NCI-H2196 (cell line): ENCODE measurements at regions not wholly inside any gene's neighbourhood (a gene's known extent, or its start where the extent isn't known, plus 50 kb on each side); places are given as distances from the start of the nearest gene placed in this dataset.

Source experiments
- DNase-seq: peaks from one replicate; lab custom pipeline; 2025; ENCODE audit not compliant: unreplicated experiment; lab: John Stamatoyannopoulos, UW

DNA sequence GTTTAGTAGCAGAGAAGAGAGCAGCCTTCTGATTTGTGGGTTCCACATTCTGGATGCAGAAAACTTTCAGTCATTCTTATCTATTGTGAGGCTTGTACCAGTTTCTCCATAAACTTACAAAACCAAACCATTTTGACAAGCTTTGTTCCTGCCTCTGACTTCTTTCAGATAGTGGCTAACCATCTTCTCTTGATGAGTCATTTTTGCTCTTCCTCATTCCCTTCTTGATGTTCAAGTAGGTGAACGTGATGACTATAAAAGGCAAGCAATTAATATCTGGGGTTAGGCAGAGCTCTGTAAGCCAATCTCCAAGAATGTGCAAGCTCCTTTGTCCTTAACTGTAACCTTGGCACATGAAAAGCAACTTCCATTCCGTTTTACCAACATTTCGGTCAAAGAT lies 2083.1 kb upstream of the PIK3C3 start:
- no peak for DNase-seq

DNA sequence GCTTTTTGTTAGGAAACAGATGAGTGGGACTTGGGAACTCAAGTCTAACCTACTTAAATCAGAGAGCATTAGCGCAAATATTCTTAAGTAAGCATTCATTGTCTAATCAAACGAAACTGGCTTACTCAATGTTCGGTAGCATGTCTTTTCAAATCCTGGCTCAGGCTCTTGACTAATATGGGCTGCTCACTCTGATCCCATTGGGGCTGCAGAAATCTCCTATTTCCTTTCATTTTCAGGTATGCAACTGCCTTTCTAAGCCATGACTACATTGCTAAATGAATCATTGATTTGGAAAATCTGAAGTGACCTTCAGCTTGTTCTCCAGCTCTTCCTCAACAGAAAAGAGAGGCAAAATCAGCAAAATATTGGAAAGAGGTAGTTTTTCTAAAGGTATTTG lies 2084.4 kb upstream of the PIK3C3 start:
- DNase-seq, result no peak

DNA sequence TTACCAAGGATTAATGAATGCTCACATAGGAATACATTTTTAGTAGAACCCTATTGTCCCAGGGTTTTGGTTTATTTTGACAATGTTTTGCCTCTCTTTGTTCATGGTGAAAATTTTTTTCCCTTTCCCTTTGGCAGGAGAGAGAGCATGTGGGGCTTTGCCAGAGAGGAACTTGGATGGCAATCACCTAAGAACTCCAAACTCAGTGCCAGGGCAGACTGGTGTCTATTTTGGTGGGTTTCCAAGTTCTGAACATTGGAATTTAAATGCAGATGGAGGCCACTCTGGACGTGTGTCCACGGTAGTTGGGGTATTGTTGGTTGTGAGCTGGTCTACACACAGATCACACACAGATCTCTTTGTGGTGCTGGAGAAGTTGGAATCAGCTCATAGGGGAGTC lies 2091.1 kb upstream of the PIK3C3 start:
- no peak for DNase-seq

DNA sequence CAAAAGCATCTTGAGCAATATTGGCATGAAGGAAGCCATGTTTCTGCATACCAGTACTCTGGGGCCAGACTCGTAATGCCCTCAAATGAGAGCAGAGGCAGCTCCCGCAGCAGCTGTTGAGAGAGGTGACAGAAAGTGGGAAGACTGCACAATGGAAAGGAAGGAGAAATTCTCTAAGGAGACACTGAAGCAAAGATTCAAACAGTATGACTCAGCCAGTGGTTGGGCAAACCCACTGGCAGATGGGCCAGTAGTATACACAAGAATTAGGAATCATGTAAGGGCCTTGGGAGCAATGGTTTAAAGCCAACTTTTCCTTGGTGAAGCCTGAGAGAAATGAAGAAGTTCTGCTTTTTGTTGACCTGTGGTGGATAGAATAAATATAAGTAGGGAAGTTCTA lies 2092.7 kb upstream of the PIK3C3 start:
- no peak for DNase-seq

DNA sequence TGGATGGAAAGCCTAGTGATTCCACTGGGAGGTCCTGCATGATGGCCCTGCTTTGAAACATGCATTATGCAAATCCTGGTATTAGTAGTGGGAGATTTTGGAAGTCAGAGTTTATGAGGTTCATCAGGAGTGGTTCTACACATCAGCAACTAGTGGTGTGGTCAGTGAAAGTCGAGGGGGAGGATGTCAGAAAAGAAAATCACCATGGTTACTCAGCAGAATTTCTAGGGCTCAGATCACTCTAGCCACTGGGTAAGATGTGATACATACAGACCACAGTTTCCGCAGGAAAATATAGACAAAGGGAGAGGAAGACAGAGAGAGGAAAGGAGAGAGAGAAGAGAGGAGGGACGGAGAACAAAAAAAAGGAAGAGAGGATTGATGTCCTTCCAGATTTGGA lies 2100.7 kb upstream of the PIK3C3 start:
- no peak for DNase-seq

DNA sequence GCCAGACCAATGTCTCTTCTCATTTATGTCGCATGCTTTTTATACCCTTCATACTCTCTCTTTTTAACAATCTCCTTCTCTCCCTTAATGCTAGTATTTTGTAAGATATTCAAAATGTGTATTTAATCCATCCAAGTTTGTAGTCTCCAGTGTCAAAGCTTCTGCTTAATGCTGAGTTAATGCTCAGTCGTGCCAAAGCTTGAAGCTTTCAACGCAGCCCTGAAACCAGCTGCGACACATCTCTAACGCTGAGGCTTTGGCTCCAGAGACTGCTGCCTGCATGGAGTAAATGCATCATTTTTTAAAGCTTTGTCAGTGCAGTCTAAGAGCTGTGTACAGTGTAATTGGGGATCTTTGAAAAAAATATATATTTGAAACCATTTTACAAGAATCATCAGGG lies 2108.8 kb upstream of the PIK3C3 start:
- no peak for DNase-seq

DNA sequence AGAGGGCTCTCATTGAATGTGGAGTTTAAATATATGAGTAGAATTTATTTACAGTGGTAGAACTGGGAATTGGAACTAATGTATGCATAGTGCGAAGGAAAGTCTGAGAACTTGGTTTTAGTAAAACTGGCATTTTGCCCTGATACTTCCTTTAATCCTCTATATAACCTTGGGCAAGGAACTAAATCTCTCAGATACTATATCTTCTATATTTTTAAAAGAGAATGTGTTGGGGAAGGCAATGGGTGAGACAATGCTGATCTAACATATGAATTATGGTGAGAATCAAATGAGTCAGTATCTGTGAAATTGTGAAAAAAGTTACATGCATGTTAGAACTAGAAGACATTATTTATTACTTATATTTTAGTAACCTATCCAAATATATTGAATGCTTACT lies 2109.4 kb upstream of the PIK3C3 start:
- DNase-seq, result no peak

DNA sequence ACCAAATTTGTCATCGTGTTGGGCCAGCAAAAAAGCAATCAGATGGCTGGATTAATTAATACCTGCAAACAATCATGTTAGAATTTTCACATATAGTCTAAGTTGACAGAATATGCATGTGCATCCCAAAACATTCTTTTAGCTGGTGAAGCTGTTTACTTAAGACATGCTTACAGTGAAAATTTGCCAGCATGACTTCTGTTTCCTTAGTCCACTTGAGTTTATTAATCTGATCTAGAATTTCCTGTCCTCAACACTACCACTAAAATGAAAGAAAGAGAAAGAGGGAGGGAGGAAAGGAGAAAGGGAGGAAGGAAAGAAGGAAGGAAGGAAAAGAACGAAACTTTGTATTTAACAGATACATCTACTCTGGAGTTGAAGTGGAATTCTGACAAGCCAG lies 2109.9 kb upstream of the PIK3C3 start:
- DNase-seq, result no peak

DNA sequence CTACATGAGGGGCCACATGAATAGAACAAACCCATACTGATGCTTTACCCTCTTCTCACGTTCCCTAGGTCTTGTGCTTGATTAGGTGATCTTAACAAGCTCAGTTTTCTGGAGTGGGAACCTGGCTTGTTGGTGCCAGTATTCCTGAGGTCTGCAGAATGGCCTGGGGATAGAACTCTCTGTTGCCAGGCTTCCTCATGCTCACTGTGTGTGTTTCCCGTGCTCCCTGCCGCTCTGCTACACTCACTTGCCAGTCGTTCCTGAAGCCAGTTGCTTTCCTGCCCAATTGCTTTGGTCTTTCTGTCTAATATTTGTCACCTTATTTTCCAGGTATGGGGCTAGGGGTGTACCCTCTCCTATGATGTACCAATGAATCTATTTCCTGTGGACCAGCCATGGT lies 2111.5 kb upstream of the PIK3C3 start:
- DNase-seq, result no peak

DNA sequence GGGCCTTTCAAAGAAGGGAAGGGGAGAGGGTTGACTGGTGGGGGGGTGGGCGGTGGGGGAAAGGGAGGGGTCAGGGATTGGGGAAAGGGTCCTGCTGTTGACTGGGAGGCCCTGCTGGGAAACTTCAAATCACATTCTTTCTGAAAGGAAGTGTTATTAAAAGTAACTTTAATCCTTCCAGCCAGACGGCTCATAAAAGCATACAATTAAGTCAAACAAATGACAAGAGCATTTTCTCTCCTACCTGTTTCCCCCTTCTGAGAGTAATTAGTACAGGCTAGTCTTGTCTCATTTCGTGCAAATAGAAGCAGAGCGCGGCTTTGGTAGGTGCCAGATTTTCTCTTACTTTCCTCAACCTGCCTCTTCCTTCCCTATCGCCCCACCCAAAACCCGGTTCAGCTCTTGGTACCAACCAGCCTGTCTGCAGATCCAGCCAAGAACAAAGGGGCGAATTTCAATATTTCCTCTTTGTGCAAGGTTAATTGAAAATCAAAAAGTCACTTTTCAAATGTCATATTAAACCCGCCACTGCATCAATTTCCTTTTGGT lies 2112.6 kb upstream of the PIK3C3 start:
- DNase-seq, result no peak

DNA sequence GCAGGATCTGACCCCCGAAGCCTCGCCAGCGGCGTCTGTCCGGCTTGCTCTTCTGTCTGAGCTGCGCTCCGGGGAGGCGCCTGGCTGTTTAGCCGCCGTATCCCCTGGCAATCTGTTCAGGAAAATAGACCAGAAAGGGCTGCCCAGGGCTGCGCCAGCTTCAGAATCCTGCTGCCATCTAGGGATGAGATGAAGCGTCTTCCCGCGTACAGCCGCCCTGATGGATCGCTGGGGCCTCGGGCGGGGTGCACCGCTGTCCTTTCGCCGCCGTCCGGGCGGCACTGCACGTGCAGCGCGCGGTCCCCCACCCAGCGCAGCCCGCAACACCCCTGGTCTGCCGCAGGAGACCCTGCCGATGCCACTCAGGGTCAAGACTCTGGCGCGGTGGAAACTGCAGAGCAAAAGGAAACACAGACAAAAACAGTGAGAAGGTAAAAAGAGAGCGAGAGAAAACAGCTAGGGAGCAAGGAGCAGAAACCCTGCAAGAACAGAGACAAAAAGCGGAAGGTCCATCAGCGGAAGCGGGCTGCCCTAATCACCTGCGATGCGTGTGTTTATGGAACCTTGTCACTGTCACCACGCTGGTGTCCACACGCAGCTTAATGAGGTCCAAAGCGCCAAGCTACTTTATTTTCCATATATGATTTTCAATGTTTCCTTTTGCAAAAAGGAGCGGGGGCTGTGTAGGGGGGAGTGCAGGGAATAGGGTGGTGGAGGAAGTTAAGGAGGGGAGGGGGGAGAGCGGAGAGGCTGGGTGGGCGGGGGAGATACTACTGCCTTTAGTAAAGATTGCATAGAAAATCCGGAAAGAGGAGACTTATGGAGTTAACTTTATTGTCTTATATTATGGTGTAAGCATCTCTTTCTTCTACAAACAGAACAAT lies 2113.3 kb upstream of the PIK3C3 start:
- peak; percentile 84 for DNase-seq

DNA sequence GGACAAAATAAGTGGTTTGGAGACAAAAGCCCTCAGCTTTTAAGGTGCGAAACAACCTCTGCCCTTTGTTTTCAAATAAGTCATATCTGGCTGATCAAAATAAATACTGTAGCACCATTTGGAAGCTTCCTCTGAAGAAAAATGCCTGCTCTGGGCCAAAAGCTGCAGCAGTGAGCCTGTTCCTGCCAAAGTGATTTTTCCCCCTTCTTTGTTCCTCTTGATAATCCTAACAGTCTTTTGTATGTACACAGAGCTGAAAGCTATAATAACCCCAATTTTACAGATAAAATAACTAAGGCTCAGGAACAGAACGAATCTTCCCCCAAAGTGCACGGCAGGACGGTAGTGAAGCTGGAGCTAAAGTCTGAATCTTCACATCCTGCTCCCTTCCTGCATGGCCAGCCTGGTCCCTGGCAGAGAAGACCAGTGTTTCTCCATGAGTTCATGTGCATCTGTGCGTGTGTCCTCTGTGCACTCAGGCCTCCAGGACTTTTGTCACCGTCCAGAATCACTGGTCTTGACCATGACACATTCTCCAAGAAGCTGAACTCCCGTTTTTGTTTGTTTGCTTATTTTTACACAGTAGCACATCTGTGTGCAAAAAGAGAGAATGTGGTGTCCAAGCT lies 2114.1 kb upstream of the PIK3C3 start:
- DNase-seq, result no peak

DNA sequence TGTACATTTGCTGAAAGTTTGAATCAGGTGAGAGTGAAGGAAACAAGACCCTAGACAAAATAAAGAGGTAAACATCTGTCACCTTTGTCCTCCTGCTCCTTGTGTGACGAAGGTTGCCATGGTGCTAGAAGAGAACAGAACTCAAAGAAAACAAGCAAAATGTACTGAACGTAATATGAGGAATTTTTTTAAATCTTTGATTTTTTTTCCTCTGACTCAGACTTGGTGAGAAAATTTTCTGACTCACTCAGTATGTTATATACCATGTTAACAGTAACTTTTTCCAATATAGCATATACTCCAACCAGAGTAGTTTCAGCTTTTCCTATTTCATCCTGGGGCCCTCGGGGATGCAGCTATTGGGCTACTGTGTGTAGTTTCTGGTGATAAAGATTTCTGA lies 2114.6 kb upstream of the PIK3C3 start:
- DNase-seq, result no peak

DNA sequence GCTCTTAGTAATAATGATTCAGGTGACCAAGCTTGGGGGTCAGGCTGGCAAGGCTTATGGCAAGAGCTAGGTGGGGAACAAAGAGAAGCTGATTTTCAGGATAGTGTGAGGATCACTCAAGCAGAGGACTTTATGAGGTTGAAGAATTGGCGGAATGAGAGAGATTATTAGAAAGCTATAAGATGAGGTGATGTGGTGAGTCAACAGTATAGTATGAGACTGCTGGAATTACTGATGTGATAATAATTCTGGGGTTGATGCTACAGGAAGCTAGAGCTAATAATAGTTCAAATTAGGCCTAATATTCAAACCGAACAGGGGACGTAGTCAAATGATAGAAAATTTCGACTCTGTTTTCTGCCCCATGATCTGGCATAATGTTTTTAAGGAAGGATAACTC lies 2115.3 kb upstream of the PIK3C3 start:
- DNase-seq, result no peak

DNA sequence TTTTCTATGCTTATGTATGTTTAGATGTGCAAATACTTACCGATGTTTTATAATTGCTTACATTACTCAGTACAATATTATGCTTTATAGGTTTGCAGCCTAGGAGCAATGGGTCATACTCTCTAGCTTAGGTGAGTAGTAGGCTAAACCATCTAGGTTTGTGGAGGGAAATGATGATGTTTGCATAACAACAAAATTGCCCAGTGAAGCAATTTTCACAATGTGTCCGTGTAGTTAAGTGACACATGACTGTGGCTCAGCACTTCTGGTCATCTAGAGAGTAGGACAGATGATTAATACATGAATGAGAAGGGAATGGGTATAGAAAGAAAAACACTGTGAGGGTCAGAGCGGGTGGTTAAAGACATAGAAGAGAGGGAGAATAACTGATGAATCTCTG lies 2116.2 kb upstream of the PIK3C3 start:
- no peak for DNase-seq

DNA sequence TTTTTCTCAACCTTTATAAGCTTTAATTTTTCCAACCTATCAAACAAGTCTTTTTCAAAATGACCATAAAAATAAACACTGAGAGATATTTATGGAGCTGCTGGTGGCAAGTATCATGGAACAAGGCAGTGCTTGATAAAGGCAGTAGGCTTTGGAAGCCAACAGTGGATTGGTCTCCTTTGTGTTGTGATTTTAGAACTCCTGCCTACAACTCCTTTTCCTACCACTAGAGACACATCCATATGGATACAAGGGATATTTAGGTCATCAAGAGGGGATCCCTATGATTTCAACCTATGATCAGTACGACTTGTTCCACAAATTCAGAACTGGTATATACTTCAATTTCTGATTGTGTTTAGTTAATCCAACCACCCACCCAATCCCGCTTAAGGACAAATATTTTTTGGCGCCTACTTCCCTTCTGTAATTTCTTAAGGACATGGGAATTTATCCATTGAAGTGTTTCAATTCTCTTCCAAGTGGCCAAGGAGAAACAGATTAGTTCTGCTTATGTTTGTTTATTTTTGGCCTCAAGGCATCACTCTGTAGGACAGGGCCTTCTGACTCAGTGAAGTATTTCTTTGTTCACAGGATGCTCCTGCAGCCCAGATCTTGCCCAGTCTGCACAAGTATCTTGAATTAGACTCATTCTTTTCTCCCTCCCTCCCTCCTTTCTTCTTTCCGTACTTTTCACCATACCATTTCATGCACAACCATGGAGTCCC lies 2119.6 kb upstream of the PIK3C3 start:
- DNase-seq, result no peak

DNA sequence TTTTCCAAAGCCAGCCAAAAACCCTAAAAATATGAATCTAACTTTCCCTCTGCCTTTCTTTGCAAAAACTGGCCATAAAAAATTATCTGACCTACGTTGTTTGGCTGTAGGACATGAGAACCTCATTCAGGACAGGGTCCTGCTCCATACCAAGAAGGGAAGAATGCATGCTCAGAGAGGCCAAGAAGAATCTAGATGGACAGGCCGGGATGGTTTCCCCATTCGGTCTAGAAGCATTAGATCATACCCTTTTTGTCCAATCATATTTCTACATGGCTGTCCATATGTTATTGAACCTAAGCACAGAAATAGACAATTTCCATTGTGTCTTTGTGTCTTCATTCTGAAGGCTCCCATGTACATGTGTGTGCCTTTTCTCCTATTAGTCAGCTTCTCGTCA lies 2120.4 kb upstream of the PIK3C3 start:
- no peak for DNase-seq

DNA sequence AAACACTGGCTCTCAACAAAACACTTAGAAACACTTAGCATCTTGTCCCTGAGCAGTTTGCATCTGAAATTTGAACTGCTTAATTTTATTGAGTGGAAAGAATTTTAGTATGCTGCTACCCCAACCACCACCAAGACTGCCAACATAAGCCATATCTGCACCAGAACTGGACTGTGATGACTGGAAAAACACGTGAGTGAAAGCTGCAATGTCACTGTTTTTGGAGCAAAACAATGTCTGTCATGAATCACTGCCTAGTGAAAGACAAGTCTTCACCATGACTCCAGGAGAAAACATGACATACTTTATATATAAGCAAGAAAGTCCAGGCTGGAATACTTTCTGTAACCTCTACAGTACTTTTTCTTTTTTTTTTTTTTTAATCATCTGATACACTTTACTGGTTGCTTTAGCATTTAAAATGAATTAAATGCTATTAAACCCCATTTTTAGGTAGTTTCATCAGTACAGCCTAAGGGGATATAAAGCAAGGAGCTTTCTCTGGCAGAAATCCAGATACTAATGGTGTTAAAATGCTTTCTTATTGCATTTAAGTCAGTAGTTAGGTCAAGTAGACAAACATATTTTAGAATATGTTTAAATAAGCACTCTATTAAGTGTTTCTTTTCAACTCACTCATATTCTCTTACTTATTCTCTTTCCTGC lies 2129.4 kb upstream of the PIK3C3 start:
- DNase-seq, result peak; percentile 11

DNA sequence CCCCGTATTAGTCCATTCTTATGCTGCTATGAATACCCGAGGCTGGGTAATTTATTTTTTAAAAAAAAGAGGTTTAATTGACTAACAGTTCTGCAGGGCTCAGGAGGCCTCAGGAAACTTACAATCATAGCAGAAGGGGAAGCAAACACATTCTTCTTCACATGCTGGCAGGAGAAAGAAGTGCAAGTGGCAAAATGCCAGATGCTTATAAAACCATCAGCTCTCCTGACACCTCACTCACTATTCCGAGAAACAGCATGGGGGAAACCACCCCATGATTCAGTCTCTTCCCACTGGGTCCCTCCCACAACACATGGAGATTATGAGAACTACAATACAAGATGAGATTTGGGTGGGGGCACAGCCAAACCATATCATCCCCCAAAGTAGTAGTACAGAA lies 2148.5 kb upstream of the PIK3C3 start:
- DNase-seq, result no peak

DNA sequence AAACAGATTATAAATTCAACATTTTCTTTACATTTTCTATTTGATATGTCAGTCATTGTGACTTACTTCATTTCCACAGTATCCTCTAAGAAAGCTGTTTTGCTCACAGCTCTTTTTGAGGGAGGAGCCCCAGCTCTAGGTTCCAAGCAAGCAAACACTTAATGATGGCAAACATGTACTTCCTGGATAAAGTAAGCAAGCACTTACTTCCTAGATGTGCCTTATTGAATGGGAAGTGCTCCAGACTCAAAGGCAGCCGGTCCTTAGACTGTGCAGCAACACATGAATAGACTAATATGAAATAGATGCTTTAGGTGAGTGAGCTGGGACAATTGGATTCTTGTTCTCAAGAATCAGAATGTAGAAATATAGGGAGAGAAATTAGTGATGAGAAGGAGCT lies 2149.8 kb upstream of the PIK3C3 start:
- no peak for DNase-seq

DNA sequence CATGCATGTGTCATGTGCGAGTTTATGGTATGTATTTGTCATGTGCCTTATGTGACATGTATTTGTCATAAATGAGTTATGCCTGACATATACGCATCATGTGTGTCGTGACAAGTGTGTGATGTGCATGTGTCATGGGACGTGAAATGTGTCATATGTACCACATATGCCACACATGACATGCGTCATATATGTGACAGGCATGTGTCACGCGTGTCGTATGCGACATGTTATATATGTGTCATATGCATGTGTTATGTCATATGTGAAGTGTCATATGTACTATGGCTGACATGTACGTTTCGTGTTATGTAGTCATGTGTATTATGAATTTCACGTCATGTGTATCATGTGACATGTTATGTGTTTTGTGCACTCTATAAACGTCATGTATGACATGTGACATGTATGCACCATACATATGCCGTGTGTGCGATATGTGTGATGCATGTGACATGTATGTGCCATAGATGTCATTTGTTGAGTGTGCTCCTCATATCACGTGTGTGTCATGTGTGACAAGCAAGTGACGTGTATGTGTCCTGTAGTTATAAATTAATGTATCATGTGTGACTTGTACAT lies 2152.3 kb upstream of the PIK3C3 start:
- no peak for DNase-seq
